B cell (primary cell): ENCODE measurements at regions not wholly inside any gene's neighbourhood (a gene's known extent, or its start where the extent isn't known, plus 50 kb on each side); places are given as distances from the start of the nearest gene placed in this dataset.

Experiments
- ATAC-seq: fragments of 200-7000 bp; cut with Tn5 transposase; one replicate; pipeline ENCODE4 v1.10.0; 2021; ENCODE audit warnings: low read depth, mild to moderate bottlenecking, moderate number of reproducible peaks, moderate library complexity
- CTCF ChIA-PET: fragments of 350-600 bp; sonication (Branson Sonifier 250); formaldehyde crosslinking; loops from one replicate; lab custom pipeline; 2021; ENCODE audit warnings: antibody characterized with exemption, inconsistent platforms; lab: Charles Lee
- POLR2A ChIA-PET: fragments of 350-600 bp; sonication (Branson Sonifier 250); formaldehyde crosslinking; loops from one replicate; lab custom pipeline; 2021; ENCODE audit warnings: antibody characterized with exemption; lab: Charles Lee
- DNase-seq: peaks from one replicate; pipeline ENCODE4 v3.0.0; 2013
- H2AFZ ChIP-seq: 2 replicates; pipeline ENCODE4 v1.6.1; 2012; ENCODE audit warnings: mild to moderate bottlenecking, low read depth, low read length; ENCODE audit not compliant: insufficient read depth, poor library complexity, severe bottlenecking
- H3K27ac ChIP-seq, 2 donors: 1 replicate in 1 of 2; 2 replicates in 1 of 2; pipeline ENCODE4 v1.5.1; 2012 to 2013; ENCODE audit warnings: low read length in 2 of 2, mild to moderate bottlenecking in 2 of 2, moderate library complexity in 1 of 2
- H3K27me3 ChIP-seq, 4 experiments: fragments of 200-600 bp in 1 of 4; sonication (generic) in 1 of 4; replicated peaks in 1 of 4; 1 replicate in 2 of 4; 2 replicates in 2 of 4; pipeline versions ENCODE4 v1.6.1 to v1.7.0; 2013 to 2016; ENCODE audit warnings: low read length in 3 of 4, mild to moderate bottlenecking in 2 of 4, mixed read lengths in 1 of 4, moderate library complexity in 1 of 4; ENCODE audit not compliant: insufficient read depth in 4 of 4, control insufficient read depth in 3 of 4; ENCODE audit errors: control extremely low read depth in 1 of 4
- H3K36me3 ChIP-seq, 2 experiments: replicated peaks in 1 of 2; 1 replicate in 1 of 2; 2 replicates in 1 of 2; pipeline versions ENCODE4 v1.6.1 to v1.7.1; 2013; ENCODE audit warnings: low read length in 1 of 2; ENCODE audit not compliant: insufficient read depth in 2 of 2, control insufficient read depth in 1 of 2; ENCODE audit errors: control extremely low read depth in 1 of 2, extremely low read depth in 1 of 2
- H3K4me1 ChIP-seq, 2 donors: fragments of 200-600 bp in 1 of 2; sonication (generic) in 1 of 2; 1 replicate in 1 of 2; 2 replicates in 1 of 2; pipeline versions ENCODE4 v1.5.1 to v1.6.1; 2013 to 2017; ENCODE audit warnings: low read length in 2 of 2; ENCODE audit not compliant: control insufficient read depth in 2 of 2, insufficient read depth in 2 of 2
- H3K4me2 ChIP-seq: replicated peaks from 2 replicates; pipeline ENCODE3; 2012; ENCODE audit warnings: mild to moderate bottlenecking, low read depth, low read length; ENCODE audit not compliant: poor library complexity, severe bottlenecking
- H3K4me3 ChIP-seq, 5 experiments: fragments of 200-600 bp in 1 of 5; sonication (generic) in 1 of 5; 1 replicate in 3 of 5; 2 replicates in 2 of 5; pipeline versions ENCODE4 v1.5.1 to v1.7.0; 2011 to 2016; ENCODE audit warnings: low read length in 4 of 5, mild to moderate bottlenecking in 4 of 5, low read depth in 2 of 5, control low read depth in 1 of 5, moderate library complexity in 1 of 5; ENCODE audit not compliant: insufficient read depth in 1 of 5; ENCODE audit errors: control extremely low read depth in 1 of 5, extremely low read depth in 1 of 5
- H3K79me2 ChIP-seq: fragments of 200-600 bp; sonication (generic); one replicate; pipeline ENCODE4 v1.6.0; 2016; ENCODE audit warnings: low read length; ENCODE audit not compliant: control insufficient read depth, insufficient read depth
- H3K9ac ChIP-seq: fragments of 200-600 bp; sonication (generic); 2 replicates; pipeline ENCODE4 v1.6.1; 2017; ENCODE audit warnings: mild to moderate bottlenecking, low read length, moderate library complexity
- H3K9me3 ChIP-seq, 3 donors: one replicate each; pipeline versions ENCODE4 v1.6.1 to v1.7.1; 2013; ENCODE audit warnings: low read length in 2 of 3; ENCODE audit not compliant: control insufficient read depth in 2 of 3, insufficient read depth in 1 of 3; ENCODE audit errors: control extremely low read depth in 1 of 3
- H4K20me1 ChIP-seq: 2 replicates; pipeline ENCODE4 v1.6.0; 2012; ENCODE audit warnings: mild to moderate bottlenecking, low read length; ENCODE audit not compliant: insufficient read depth, control insufficient read depth, poor library complexity, severe bottlenecking
- H3K27ac Mint-ChIP-seq: one replicate; pipeline ENCODE4 v1.8.0; 2021; ENCODE audit warnings: mixed read lengths
- H3K27me3 Mint-ChIP-seq: one replicate; pipeline ENCODE4 v1.8.0; 2021; ENCODE audit warnings: mixed read lengths
- H3K4me1 Mint-ChIP-seq: one replicate; pipeline ENCODE4 v1.8.0; 2021; ENCODE audit warnings: mixed read lengths
- H3K4me3 Mint-ChIP-seq: one replicate; pipeline ENCODE4 v1.8.0; 2021; ENCODE audit warnings: mixed read lengths
- H3K9me3 Mint-ChIP-seq: one replicate; pipeline ENCODE4 v1.8.0; 2022; ENCODE audit warnings: mixed read lengths; ENCODE audit not compliant: insufficient read depth
- CTCF ChIP-seq: fragments of 200-600 bp; IDR thresholded peaks from one replicate; pipeline ENCODE4 v1.8.0; 2022; ENCODE audit warnings: antibody characterized with exemption, mild to moderate bottlenecking
- EZH2 ChIP-seq: IDR thresholded peaks from 2 replicates; pipeline ENCODE4 v1.6.1; 2012; ENCODE audit warnings: borderline replicate concordance, low read depth, mild to moderate bottlenecking, moderate library complexity, low read length; ENCODE audit not compliant: insufficient read depth, poor library complexity, severe bottlenecking
- WGBS: methylation state at CpG from one replicate; pipeline ENCODE4 v1.1.5; 2013; ENCODE audit warnings: missing lambda C conversion rate; ENCODE audit not compliant: insufficient coverage; 5-methylcytosine and 5-hydroxymethylcytosine counted together
- intact Hi-C: fragments of 100-400 bp; cut with micrococcal nuclease; formaldehyde crosslinking; loops from one replicate; pipeline ENCODE4 v1.10.0; 2022

- Histone ChIP-seq H4K20me1 (no peaks in the 10 kb centered on the region), H3K27me3 (no peaks in the 10 kb centered on the region), H3K36me3 (no peaks in the 10 kb centered on the region), H3K27ac (no peak overlapping the region), H3K9me3 (peaks cover 0 to 1% (median 0%) of the 10 kb centered on the region in 3 donors), H3K4me2 (no peak overlapping the region), H3K9ac (no peak overlapping the region), H2AFZ (no peak overlapping the region), H3K4me1 (no peaks in the 10 kb centered on the region), H3K4me3 (no peak overlapping the region), H3K79me2 (no peaks in the 10 kb centered on the region)
- Mint-ChIP-seq H3K4me1 (no peaks in the 10 kb centered on the region), H3K27me3 (no peaks in the 10 kb centered on the region), H3K27ac (no peak overlapping the region), H3K9me3 (no peaks in the 10 kb centered on the region), H3K4me3 (no peak overlapping the region)
- 90% methylated on average over 3 of the region's 3 CpGs for WGBS
- ChIA-PET CTCF (no interaction called here), POLR2A (no interaction called here)
- no peak for ATAC-seq
- intact Hi-C loops = no loop called here
- TF ChIP-seq EZH2 (no peak), CTCF (no peak)
- DNase-seq = no peak
These were observed 678.7 kb downstream of the ARAP2 start for GRCh38 chr4:35565640-35566039.

GRCh38 chr4:35591035-35591434, 653.3 kb downstream of the ARAP2 start:
- no peak overlapping the region for H3K4me2 ChIP-seq
- Mint-ChIP-seq H3K9me3 (no peaks in the 10 kb centered on the region), H3K4me3 (no peak overlapping the region), H3K27ac (no peak overlapping the region), H3K4me1 (no peaks in the 10 kb centered on the region), H3K27me3 (no peaks in the 10 kb centered on the region)
- no peak overlapping the region for H3K27ac ChIP-seq
- TF ChIP-seq EZH2 (no peak), CTCF (no peak)
- no peaks in the 10 kb centered on the region for H3K79me2 ChIP-seq
- no peaks in the 10 kb centered on the region for H3K27me3 ChIP-seq
- no peak overlapping the region for H2AFZ ChIP-seq
- ChIA-PET CTCF (no interaction called here), POLR2A (no interaction called here)
- no peaks in the 10 kb centered on the region for H3K36me3 ChIP-seq
- no peaks in the 10 kb centered on the region for H3K4me1 ChIP-seq
- ATAC-seq (no peak), DNase-seq (no peak)
- no peak overlapping the region for H3K9ac ChIP-seq
- intact Hi-C loops = no loop called here
- H3K9me3 ChIP-seq = no peaks in the 10 kb centered on the region
- H4K20me1 ChIP-seq = no peaks in the 10 kb centered on the region
- no peak overlapping the region for H3K4me3 ChIP-seq
